Activated naive CD4-positive, alpha-beta T cell treated with anti-CD3 and anti-CD28 coated beads, Interleukin-2, amount 10 ng/mL, durations not matched to agents 7 days and 5 days (primary cell): ENCODE measurements at regions not wholly inside any gene's neighbourhood (a gene's known extent, or its start where the extent isn't known, plus 50 kb on each side); places are given as distances from the start of the nearest gene placed in this dataset.
"Not testable (repeated sequence)": the region's sequence is repeated elsewhere in the genome, so short reads cannot be mapped to it uniquely, and the experiment has no call there.

ENCODE experiments used
- CTCF ChIA-PET: fragments of 350-600 bp; sonication (Branson Sonifier 250); formaldehyde crosslinking; loops from one replicate; lab custom pipeline; 2021; ENCODE audit warnings: antibody characterized with exemption; lab: Charles Lee
- DNase-seq: peaks from one replicate; pipeline ENCODE4 v3.0.0-alpha.2; 2020
- H3K27ac Mint-ChIP-seq: one replicate; pipeline ENCODE4 v1.8.0; 2021; ENCODE audit warnings: mild to moderate bottlenecking, moderate library complexity, mixed read lengths
- H3K27me3 Mint-ChIP-seq: one replicate; pipeline ENCODE4 v1.8.0; 2021; ENCODE audit warnings: mild to moderate bottlenecking, mixed read lengths
- H3K36me3 Mint-ChIP-seq: one replicate; pipeline ENCODE4 v1.8.0; 2021; ENCODE audit warnings: mixed read lengths
- H3K4me1 Mint-ChIP-seq: one replicate; pipeline ENCODE4 v1.8.0; 2021; ENCODE audit warnings: mixed read lengths
- H3K4me3 Mint-ChIP-seq: one replicate; pipeline ENCODE4 v1.8.0; 2021; ENCODE audit warnings: mild to moderate bottlenecking, moderate library complexity, mixed read lengths
- H3K9me3 Mint-ChIP-seq: one replicate; pipeline ENCODE4 v1.8.0; 2021; ENCODE audit warnings: mixed read lengths

DNA sequence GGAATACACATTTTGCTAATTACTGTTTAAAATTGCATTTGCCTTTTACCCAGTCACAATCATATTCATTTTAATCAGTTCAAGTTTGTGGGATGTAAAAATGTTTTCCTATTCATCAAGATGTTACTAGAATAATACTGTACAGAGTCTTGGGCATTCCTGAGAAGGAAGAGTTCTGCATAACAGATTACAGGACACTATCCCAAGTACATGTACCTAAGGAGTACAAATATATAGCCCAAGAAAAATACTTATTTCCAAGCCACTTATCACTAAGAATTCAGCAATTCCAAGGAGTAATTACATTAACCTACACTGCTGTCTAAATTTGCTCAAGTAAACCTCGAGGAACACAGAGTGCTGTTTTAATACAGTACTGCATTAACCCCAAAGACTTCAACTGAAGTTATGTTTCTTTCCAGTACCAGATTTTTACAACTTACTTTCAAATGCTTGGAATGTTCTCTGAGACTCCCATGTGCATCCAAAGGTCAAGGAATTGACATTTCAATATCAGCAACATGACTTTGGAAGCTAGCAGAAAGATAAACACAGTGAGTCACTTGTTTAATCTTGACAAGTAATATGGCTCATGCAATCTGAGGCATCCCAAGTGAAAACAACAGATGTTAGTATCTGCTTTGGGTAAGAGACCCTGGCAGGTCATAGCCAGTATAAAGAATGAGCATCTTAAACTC is 125.4 kb upstream of the BET1 start:
- H3K27me3 Mint-ChIP-seq = no peaks in the 10 kb centered on the region
- no peaks in the 10 kb centered on the region for H3K9me3 Mint-ChIP-seq
- no peak overlapping the region for H3K27ac Mint-ChIP-seq
- no peak overlapping the region for H3K4me3 Mint-ChIP-seq
- DNase-seq = no peak
- no peaks in the 10 kb centered on the region for H3K4me1 Mint-ChIP-seq
- no peaks in the 10 kb centered on the region for H3K36me3 Mint-ChIP-seq
- CTCF ChIA-PET = no interaction called here

DNA sequence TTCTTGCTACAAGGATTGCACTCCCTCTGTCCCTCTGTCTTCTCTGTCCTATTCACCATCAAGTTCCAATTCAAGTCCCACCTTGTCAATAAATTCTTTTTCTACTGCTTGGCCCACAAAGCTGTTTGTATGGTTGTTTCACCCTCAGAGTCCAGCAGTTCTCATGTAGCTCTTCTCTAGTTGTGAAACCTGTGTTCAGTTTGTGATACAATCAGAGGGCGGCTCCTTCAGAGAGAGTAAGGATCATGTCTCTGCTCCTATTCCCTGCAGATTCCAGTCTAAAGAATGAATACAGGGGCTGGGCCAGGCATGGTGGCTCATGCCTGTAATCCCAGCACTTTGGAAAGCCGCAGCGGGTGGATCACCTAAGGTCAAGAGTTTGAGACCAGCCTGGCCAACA is 126.6 kb upstream of the BET1 start:
- CTCF ChIA-PET = no interaction called here
- Mint-ChIP-seq H3K36me3 (no peaks in the 10 kb centered on the region), H3K27ac (no peak overlapping the region)

GRCh38 chr7:94133460-94133859 is 129.3 kb upstream of the BET1 start:
- no peaks in the 10 kb centered on the region for H3K4me1 Mint-ChIP-seq
- H3K9me3 Mint-ChIP-seq = no peaks in the 10 kb centered on the region
- no peak overlapping the region for H3K27ac Mint-ChIP-seq
- no peaks in the 10 kb centered on the region for H3K36me3 Mint-ChIP-seq
- H3K4me3 Mint-ChIP-seq = no peak overlapping the region
- CTCF ChIA-PET = no interaction called here
- no peaks in the 10 kb centered on the region for H3K27me3 Mint-ChIP-seq
- no peak for DNase-seq

More for the DNA sequence above, 126.6 kb upstream of the BET1 start:
- no peak for DNase-seq
- Mint-ChIP-seq H3K4me1 (no peaks in the 10 kb centered on the region), H3K9me3 (no peaks in the 10 kb centered on the region), H3K27me3 (no peaks in the 10 kb centered on the region), H3K4me3 (no peak overlapping the region)

DNA sequence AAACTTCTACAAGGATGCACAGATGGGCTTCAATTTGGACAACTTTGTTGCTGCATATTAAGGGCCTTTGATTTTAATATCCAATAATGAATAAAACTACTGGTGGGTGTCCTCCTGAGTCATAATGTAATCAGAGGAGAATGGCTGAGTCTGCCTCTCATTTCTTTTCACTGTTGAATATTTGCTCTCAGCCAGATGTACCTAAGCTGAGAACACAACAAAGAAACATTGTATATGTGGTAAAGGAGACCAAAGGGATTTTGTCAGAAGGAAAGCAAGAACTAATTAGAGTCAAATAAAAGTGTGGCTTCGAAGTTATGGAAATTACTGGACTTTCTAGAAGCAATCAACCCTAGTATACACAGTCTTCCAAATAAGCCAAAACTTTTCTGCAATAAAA is 131.0 kb upstream of the BET1 start:
- H3K27me3 Mint-ChIP-seq = no peaks in the 10 kb centered on the region
- no peak overlapping the region for H3K4me3 Mint-ChIP-seq
- H3K36me3 Mint-ChIP-seq = no peaks in the 10 kb centered on the region
- no peak overlapping the region for H3K27ac Mint-ChIP-seq
- no peak for DNase-seq
- H3K4me1 Mint-ChIP-seq = no peaks in the 10 kb centered on the region
- CTCF ChIA-PET = no interaction called here
- H3K9me3 Mint-ChIP-seq = no peaks in the 10 kb centered on the region

GRCh38 chr7:94142281-94142680 is 138.1 kb upstream of the BET1 start:
- DNase-seq = no peak
- H3K4me3 Mint-ChIP-seq = no peak overlapping the region
- no peaks in the 10 kb centered on the region for H3K27me3 Mint-ChIP-seq
- CTCF ChIA-PET = no interaction called here
- no peak overlapping the region for H3K27ac Mint-ChIP-seq
- no peaks in the 10 kb centered on the region for H3K4me1 Mint-ChIP-seq
- H3K9me3 Mint-ChIP-seq = no peaks in the 10 kb centered on the region
- H3K36me3 Mint-ChIP-seq = no peaks in the 10 kb centered on the region

DNA sequence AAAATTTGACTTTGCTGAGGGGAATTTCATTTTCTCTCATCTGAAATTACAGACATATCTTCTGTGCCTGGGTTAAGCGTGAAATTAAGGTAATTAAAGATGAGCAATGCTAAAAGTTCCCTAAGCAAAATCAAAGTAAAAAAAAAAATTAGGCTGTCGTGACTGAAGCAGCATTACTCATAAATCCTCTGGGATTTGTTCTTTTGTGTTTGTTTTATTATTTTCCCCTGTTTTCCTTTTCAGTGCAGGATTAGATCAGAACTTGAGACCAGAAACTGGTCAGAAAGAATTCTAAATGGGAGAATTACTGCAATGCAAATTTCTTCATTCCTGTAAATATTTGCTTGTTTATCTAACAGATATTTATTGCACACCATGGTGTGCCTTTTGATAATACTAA is 141.4 kb upstream of the BET1 start:
- no peak overlapping the region for H3K4me3 Mint-ChIP-seq
- no peaks in the 10 kb centered on the region for H3K4me1 Mint-ChIP-seq
- CTCF ChIA-PET = no interaction called here
- no peaks in the 10 kb centered on the region for H3K36me3 Mint-ChIP-seq
- DNase-seq = no peak
- H3K27me3 Mint-ChIP-seq = no peaks in the 10 kb centered on the region
- H3K27ac Mint-ChIP-seq = no peak overlapping the region
- H3K9me3 Mint-ChIP-seq = no peaks in the 10 kb centered on the region

GRCh38 chr7:94146408-94146807 is 142.3 kb upstream of the BET1 start:
- Mint-ChIP-seq H3K4me1 (no peaks in the 10 kb centered on the region), H3K27me3 (no peaks in the 10 kb centered on the region), H3K9me3 (no peaks in the 10 kb centered on the region), H3K27ac (no peak overlapping the region), H3K4me3 (no peak overlapping the region), H3K36me3 (no peaks in the 10 kb centered on the region)
- no peak for DNase-seq
- CTCF ChIA-PET = interaction anchor here (0.8 kb wide), 1 partner anchor 117 kb away, joined by 3 read pairs; no protein-coding TSS in a partner anchor

DNA sequence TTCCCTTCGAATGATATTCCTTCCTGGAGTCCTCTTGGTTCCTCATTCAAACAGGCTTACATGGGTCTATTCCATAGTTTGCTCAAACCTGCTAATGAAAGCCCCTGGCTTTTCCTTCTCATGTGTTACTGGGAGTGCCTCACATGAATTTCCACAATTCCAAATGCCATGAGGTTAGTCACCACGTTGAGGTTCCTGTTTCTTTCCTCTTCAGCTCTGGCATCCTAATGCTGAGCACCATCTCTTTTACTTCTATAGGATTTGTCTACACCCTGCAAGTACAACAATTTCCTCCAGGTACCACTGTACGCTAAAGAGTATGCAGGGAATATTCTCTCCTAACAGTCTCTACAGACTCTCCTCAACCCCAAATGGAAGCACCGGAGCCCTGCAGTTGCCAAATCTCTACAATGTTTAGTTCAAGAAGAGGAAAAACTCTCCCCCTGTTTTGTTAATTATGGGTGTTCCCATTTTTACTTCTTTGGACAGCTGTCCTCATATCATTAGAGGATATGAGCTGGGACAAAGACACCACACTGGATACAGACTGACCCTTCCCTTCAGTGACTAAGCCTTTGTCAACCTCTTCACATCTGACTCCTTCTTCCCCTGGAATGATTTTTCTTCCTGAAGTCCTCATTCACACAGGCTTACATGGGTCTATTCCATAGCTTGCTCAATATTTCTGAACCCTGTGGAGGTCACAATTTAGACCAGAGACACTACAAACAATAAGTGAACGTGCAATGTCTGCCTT is 145.8 kb upstream of the BET1 start:
- H3K4me1 Mint-ChIP-seq = no peaks in the 10 kb centered on the region
- no peaks in the 10 kb centered on the region for H3K27me3 Mint-ChIP-seq

GRCh38 chr7:94154182-94154581 is 150.0 kb upstream of the BET1 start:
- DNase-seq = no peak
- CTCF ChIA-PET = no interaction called here
- Mint-ChIP-seq H3K9me3 (no peaks in the 10 kb centered on the region), H3K36me3 (no peaks in the 10 kb centered on the region), H3K4me1 (no peaks in the 10 kb centered on the region), H3K4me3 (no peak overlapping the region), H3K27me3 (no peaks in the 10 kb centered on the region), H3K27ac (no peak overlapping the region)

More for the DNA sequence above, 145.8 kb upstream of the BET1 start:
- H3K9me3 Mint-ChIP-seq = no peaks in the 10 kb centered on the region
- CTCF ChIA-PET = no interaction called here
- H3K36me3 Mint-ChIP-seq = no peaks in the 10 kb centered on the region
- no peak overlapping the region for H3K27ac Mint-ChIP-seq
- H3K4me3 Mint-ChIP-seq = no peak overlapping the region
- no peak for DNase-seq

DNA sequence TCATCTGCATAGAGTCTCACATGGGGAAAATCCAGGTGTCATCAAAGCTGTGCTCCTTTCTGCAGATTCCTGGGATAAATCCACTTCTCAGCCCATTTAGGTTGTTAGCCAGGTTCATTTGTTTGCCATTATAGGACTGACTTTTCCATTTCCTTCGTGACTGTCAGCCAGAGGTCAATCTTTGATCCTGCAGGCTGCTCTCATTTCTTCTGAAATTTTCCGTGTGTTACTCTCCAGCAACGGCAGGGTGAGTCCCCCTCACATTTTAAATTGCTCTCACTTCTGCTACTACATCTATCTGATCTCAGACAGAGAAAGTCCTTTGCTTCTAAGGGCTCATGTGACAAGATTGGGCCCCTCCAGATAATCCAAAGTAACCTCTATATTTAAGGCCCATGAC is 150.7 kb upstream of the BET1 start:
- H3K9me3 Mint-ChIP-seq = no peaks in the 10 kb centered on the region
- no peak overlapping the region for H3K27ac Mint-ChIP-seq
- CTCF ChIA-PET = no interaction called here
- DNase-seq = no peak
- H3K36me3 Mint-ChIP-seq = no peaks in the 10 kb centered on the region
- H3K27me3 Mint-ChIP-seq = no peaks in the 10 kb centered on the region
- H3K4me1 Mint-ChIP-seq = no peaks in the 10 kb centered on the region
- no peak overlapping the region for H3K4me3 Mint-ChIP-seq

GRCh38 chr7:94157659-94158306 is 153.6 kb upstream of the BET1 start:
- DNase-seq, H3K27ac Mint-ChIP-seq, H3K4me3 Mint-ChIP-seq, CTCF ChIA-PET, H3K36me3 Mint-ChIP-seq, H3K9me3 Mint-ChIP-seq, H3K4me1 Mint-ChIP-seq, H3K27me3 Mint-ChIP-seq: not testable (repeated sequence)

DNA sequence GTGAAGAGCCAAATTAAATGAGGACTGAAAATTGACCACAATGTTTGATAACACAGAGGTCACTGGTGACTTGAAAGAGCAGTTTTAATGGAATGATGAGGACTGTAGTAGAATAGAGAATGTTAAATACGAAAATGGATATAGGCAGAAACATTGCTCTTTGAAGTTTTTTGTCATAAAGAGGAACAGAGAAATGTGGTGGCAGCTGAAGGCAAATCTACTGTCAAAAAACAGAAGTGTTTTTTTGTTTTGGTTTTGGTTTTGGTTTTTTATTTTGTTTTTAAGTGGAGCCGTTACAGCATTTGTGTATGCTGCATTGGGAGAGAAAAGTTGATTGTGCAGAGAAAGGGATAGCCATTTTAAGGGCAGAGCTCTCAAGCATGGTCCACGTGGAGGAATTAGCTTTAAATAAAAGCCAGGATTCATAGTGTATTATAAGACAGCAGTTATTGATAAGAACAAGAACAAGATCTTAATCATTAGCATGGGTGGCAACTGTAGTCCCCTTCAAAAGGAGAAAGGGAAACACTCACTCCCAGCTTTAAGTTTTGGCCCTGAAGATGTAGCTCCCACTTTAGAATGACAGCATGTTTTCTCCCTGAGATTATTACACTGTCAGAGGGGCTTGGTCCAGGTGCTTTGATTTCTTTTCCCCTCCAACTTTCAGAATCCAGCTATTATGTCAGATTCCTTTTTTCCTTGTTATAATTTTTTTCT is 156.7 kb upstream of the BET1 start:
- Mint-ChIP-seq H3K36me3 (no peaks in the 10 kb centered on the region), H3K4me3 (peak overlapping the region; percentile 22), H3K9me3 (no peaks in the 10 kb centered on the region), H3K4me1 (peaks cover 5% of the 10 kb centered on the region), H3K27me3 (no peaks in the 10 kb centered on the region), H3K27ac (no peak overlapping the region)
- CTCF ChIA-PET = no interaction called here
- DNase-seq = no peak

GRCh38 chr7:94161476-94161875 is 157.3 kb upstream of the BET1 start:
- CTCF ChIA-PET = no interaction called here
- H3K27ac Mint-ChIP-seq = no peak overlapping the region
- H3K27me3 Mint-ChIP-seq = no peaks in the 10 kb centered on the region
- H3K4me3 Mint-ChIP-seq = no peak overlapping the region
- no peaks in the 10 kb centered on the region for H3K36me3 Mint-ChIP-seq
- no peak for DNase-seq
- H3K9me3 Mint-ChIP-seq = no peaks in the 10 kb centered on the region
- H3K4me1 Mint-ChIP-seq = peaks cover 5% of the 10 kb centered on the region

GRCh38 chr7:94169682-94170081 is 165.5 kb upstream of the BET1 start:
- no peaks in the 10 kb centered on the region for H3K27me3 Mint-ChIP-seq
- H3K27ac Mint-ChIP-seq = no peak overlapping the region
- no peak for DNase-seq
- H3K36me3 Mint-ChIP-seq = no peaks in the 10 kb centered on the region
- peaks cover 6% of the 10 kb centered on the region for H3K4me1 Mint-ChIP-seq
- CTCF ChIA-PET = interaction anchor here (0.6 kb wide), 1 partner anchor 139 kb away, joined by 3 read pairs; no protein-coding TSS in a partner anchor
- H3K9me3 Mint-ChIP-seq = no peaks in the 10 kb centered on the region
- H3K4me3 Mint-ChIP-seq = no peak overlapping the region
